GM19328 (cell line): ENCODE measurements at regions not wholly inside any gene's neighbourhood (a gene's known extent, or its start where the extent isn't known, plus 50 kb on each side); places are given as distances from the start of the nearest gene placed in this dataset.
"Not testable (repeated sequence)": the region's sequence is repeated elsewhere in the genome, so short reads cannot be mapped to it uniquely, and the experiment has no call there.

ENCODE experiments used
- ATAC-seq: cut with Tn5 transposase; IDR thresholded peaks from one replicate; pipeline ENCODE4 v1.9.1; 2021; ENCODE audit warnings: mild to moderate bottlenecking, moderate library complexity; ENCODE audit not compliant: unreplicated experiment

DNA sequence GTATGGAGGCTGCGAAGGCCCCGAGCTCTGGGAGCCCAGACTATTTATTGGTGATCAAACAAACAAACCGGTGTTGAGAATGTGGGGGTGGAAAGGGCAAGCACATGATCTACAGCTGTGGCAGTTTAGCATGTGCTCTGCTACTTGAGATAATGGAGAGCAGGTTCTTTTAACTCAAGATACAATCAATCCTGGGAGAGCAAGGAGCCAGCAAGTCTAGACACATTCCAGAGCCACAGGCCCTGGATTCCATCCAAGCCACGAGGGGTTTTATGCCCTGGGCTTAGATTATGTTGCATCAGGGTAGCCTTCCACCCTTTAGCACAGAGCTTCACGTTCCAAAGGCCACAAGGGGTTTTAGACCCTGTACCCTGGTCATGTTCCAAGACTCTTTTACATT, 355.9 kb upstream of the ARID1B start:
- not testable (repeated sequence) for ATAC-seq

DNA sequence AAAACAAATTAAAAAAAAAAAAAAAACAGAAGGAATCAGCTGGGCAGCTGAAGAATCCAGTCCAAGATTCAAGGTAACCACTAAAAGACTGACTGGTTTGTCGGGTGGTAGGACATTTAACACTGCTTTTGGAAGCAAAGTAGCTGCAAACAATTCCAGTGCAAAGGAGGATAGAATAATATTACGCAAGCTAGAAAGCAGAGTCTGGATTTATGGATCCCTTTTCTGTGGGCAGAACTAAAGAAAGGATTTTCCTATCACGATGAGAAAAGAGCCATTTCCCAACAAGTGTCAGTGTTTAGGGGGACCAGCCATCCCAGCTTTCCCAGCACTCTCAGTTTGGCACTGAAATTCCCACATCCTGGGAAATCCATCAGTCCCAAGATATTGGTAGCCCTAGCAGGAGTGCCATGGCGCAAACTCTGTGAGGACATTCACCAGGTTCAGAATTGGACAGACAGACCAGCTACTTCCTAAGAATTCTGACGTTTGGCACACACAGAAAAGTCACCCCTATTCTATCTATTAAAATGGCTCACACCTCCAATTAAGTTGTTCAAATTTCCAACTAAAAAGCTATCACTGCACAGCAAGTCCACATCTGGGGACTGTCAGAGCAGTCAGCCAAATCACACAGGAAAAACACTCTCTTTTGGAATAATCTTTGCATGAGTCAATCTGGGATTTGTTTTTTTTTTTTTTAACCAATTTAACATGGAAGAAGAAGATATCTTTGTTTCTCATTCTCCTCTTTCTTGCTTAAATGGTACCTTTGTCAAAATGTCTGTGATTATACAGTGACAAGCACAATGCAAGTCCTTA, 356.8 kb upstream of the ARID1B start:
- no peak for ATAC-seq

- no peak for ATAC-seq
Measured at GRCh38 chr6:156419594-156419993, 357.6 kb upstream of the ARID1B start.

- no peak for ATAC-seq
Measured at GRCh38 chr6:156418253-156418652, 358.9 kb upstream of the ARID1B start.

DNA sequence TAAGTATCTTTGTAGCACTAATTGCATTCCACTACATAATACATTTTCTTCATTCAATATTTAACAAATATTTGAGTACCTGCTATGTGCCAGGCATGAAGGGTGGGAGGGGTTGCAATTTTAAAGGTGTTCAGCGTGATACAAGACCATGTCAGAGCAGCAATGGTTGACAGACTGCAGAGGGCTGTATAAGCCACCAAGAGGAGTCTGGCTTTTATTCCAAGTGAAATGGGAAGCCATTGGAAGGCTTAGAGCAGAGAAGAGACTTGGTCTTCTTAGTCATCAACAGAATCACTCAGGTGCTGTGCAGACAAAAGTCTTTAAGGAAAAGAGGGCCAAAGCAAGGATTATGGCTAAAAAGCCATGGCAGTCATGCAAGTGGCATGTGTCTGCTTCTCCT, 360.8 kb upstream of the ARID1B start:
- ATAC-seq, result no peak

DNA sequence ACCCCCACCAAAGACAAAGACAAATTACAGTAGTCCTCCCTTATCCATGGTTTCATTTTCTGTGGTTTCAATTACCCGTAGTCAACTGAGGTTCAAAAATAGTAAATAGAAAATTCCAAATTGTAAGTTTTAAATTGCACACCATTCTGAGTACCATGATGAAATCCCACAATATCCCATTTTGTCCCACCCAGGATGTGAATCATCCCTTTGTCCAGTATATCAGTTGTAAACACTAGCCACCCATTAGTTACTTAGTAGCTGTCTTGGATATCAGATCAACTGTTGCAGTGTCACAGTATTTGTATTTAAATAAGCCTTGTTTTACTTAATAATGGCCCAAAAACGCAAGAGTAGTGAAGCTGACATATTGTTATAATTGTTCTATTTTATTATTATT, 364.0 kb upstream of the ARID1B start:
- no peak for ATAC-seq

DNA sequence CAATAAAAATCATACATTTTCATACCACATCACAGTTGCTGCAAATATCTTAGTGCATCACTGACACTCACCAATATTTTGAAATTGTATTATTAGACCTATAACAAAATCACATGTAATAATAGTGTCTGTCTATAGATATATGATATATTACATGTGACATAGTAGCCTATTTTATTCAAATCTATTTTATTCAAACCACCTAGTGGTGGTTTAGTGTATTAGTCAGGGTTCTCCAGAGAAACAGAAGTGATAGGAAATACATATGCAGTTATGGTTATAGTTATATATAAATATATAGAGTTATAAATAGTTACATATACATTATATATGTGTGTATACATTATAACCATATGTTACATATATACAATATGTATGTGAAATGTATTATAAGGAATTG, 366.5 kb upstream of the ARID1B start:
- no peak for ATAC-seq

GRCh38 chr6:156408655-156409054, 368.5 kb upstream of the ARID1B start:
- no peak for ATAC-seq

DNA sequence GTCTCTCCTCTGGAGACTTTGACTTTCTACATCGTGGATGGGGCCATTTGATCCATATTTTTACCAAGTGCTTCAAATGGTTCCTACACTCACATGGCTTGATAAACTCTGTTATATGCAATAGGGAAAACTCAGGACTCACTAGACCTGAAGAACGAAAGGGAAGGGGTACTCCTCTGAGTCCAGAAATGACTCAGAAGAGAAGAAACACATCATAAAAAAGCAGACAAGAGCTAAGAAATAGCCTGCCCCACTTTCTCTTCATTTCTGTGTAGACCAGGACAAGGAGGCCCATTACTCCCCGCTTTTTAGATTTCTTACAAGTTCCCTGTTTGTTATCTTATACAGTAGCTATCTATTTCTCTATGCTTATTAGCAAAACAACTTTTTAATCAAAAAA, 369.8 kb upstream of the ARID1B start:
- ATAC-seq, result no peak

DNA sequence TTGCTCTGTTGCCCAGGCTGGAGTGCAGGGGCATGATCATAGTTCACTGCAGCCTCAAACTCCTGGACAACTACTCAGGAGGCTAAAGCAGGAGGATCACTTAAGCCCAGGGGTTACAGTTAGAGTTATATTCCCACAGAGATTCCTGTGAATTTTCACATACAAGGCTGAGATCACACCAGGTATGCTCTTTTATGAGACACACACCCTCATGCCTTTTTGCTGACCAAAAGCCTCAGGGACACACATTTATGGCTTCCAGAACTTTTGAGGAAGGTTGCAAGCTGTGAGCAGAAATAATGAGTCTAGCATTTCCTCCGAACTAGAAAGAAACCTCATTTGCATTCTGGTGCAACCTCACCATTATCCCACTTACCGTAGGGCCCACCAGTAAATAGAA, 370.5 kb upstream of the ARID1B start:
- ATAC-seq, result no peak

DNA sequence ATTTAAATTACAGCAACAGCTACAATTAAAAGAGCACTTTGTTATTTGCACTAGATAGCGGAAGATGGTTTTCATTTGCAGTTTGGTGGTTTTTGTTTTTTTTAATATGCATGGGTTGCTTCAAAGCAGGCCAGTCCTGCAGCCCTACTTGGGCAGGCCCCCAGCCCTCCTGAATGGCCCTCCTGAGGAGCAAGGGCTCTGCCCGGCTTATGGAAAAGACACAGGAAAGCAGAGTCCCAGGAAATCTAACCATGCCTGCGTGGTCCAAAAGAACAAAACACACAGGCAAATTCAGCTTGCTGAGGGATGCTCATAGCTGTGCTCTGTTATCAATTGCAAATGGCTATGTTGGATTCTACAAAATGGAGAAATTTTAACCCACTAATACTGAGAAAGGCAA, 371.1 kb upstream of the ARID1B start:
- no peak for ATAC-seq

DNA sequence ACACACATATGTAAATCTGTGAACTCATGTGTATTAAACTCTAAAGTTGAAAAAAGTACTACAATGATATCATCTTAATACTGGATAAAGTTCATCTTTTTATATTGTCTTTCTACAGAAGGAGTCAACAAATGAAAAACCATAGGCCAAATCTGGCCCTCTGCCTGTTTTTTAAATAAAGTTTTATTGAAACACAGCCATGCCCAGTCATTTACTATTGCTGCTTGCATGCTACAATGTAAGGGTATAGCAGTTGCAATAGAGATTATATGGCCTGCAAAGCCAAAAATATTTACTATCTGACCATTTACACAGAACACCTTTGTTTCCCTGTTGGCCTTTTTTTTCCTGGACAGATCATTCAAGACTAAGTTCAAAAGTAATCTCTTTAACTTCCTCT, 374.6 kb upstream of the ARID1B start:
- ATAC-seq, result no peak

DNA sequence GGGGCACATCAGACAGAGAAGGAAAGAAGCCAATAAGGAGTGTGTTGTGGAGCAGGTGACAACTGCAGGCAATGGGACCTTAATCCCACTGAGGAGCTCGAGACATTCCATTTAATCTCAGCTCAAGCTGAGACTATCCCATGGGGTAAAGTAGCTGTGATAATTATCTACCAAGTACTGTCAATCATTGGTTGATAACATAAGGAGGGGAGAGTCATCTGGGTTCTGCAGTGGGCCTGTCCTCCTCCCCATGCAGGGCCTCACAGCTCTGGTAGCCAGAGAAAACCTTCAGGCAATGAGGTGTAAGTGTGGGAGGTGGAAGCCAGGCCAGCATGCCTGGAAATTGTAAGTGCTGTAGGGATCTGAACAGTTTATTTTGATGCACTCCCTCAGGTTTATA, 375.0 kb upstream of the ARID1B start:
- no peak for ATAC-seq

DNA sequence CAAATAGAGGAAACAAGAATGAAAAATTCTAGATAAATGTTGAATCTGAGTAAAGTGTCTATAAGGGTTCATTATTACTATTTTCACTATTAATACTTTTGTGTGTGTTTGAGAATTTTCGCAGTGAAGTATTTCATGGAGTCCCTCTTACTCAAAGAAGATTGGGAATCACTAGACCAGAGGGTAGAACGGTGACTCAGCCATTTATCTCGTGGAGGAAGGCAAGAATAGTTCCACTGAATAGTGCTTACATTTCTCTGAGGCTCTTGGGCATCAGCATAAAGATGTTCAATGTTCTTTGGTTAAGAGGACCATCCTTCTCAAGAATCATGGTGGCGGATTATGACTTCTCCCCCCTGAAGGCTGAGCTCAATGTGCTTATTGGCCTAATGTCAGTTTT, 376.7 kb upstream of the ARID1B start:
- no peak for ATAC-seq

GRCh38 chr6:156398966-156399365, 378.2 kb upstream of the ARID1B start:
- ATAC-seq, result no peak

GRCh38 chr6:156398371-156398770, 378.8 kb upstream of the ARID1B start:
- no peak for ATAC-seq

DNA sequence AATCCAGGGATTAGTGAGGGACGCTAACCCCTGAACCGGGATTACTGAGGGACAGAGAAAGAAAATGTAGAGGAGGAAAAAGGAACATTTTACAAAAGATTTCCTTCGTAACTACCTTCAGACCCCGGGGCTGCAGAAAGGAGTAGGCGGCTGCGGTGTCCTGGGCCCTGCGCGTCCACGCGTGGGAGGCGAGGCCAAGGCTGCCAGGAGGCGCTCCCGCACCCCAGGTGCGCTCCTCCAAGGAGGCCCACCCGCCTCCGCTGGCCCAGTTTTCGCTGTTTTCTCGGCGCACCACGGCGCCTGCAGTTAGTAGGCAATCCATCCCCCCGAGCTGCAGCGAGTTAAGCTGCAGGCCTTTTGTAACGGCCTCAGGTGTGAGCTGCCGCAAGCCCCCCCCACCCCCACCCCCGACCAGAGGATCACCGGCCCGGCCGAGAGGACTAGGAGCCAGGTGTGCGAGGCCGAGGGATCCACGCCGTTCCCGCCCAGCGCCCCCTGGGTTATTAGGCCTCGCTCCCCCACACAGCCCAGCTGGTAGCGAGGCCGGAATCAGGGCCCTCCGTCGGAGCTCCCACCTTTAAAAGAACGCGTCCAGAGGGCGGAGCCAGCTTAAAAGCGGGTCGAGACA, 380.3 kb upstream of the ARID1B start:
- ATAC-seq, result peak; percentile 4

DNA sequence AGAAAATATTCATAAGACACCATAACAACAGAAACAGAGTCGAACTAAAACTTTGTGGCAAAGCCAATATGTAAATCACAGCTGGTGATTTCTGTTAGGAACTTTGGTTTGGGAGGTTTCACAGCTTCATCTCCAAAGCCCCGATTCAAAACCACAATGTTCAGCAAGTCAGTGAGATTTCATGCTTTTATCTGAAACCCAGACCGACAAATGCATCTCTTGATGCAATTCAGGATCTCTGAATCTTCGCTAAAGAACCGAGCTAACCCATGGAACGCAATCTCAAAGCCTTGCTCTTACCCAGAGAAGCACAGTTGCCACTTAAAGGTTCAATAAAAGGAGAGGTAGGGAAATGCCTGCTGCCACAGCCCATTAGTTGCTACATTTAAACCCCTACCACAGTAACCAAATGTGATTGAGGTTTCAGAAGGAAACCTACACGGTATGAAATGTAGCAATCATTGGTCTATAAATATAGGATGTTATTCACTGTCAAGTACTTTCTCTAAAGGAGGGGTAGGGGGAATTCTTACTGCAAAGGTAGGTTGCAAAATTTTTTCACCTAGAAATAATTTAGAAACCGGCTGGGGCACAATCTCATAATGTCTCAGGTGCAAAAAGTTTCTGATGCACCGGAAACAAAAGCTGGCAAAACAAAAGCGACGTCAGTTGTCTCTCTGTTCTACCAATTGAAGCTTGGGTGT, 381.0 kb upstream of the ARID1B start:
- ATAC-seq, result peak; percentile 52

DNA sequence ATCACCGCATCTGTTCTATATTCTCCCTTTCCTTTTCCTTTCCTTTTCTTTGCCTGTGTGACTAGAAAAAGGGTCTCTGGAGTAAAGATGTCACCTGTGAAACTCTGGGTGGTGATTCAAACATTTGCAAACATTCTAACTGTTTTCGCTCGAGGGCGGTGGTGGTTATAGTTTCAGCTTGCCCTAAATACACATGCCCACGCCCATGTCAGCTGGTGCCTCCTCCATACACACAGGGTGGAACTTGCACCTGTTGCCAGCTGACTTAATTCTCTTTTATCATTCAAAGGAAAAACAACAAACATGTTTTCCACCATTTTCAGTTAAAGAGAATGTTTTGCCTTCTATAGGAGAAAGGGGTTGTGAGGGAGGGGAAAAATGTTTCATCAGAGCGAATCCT, 381.9 kb upstream of the ARID1B start:
- ATAC-seq, result peak; percentile 40

- ATAC-seq, result no peak
Measured at GRCh38 chr6:156392648-156393047, 384.5 kb upstream of the ARID1B start.

DNA sequence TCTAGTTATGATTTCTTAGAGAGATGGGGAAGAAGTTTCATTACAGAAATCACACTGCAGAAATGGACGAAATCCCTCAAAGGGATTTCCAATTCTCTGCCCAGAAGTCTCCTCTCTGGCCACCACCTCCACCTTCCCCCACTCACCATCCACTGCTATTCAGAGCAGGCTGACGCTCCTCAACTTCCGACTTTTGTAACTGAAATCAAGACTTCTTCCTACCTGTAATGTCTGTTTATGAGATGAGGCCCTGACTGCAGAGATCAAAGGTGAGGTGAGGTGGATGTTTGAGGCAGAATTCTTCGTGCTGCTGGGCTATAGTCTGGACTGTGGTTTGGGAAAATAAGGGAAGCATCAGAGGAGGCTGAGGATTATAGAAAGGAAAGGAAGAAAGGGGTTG, 385.2 kb upstream of the ARID1B start:
- ATAC-seq, result no peak

- ATAC-seq, result no peak
Measured at GRCh38 chr6:156391061-156391672, 386.0 kb upstream of the ARID1B start.
